ENCODE measurements at regions not wholly inside any gene's neighbourhood (a gene's known extent, or its start where the extent isn't known, plus 50 kb on each side); places are given as distances from the start of the nearest gene placed in this dataset.

GRCh38 chr6:84489598-84489997, 262.2 kb upstream of the CEP162 start:
- H4K20me1 ChIP-seq (ENCODE audit: insufficient read depth): no peaks in the 10 kb centered on the region
- CTCF ChIA-PET: no interaction called here
- H3K27ac ChIP-seq (ENCODE audit: low read depth in 2 of 2, low read length in 1 of 2): no peak overlapping the region
- no peaks in the 10 kb centered on the region for H3K9me3 ChIP-seq
- no peaks in the 10 kb centered on the region for H3K27me3 ChIP-seq (ENCODE audit: insufficient read depth)
- WGBS (ENCODE audit: low lambda C conversion rate): 14% methylated on average over 1 of the region's 1 CpG
- TF ChIP-seq RAD21 (IDR thresholded peaks at IDR 0.05; ENCODE audit: low read length) (no peak), IRF3 (IDR thresholded peaks at IDR 0.05; ENCODE audit: low read depth, low read length) (no peak), RFX5 (IDR thresholded peaks at IDR 0.05; ENCODE audit: low read length) (no peak), MAX (IDR thresholded peaks at IDR 0.05; ENCODE audit: low read depth) (no peak), JUND (IDR thresholded peaks at IDR 0.05) (no peak), CHD2 (IDR thresholded peaks at IDR 0.05; ENCODE audit: low read length, partially characterized antibody) (no peak), REST (IDR thresholded peaks at IDR 0.05; ENCODE audit: low read depth, low read length) (no peak), TEAD4 (IDR thresholded peaks at IDR 0.05; ENCODE audit: borderline replicate concordance, insufficient read depth) (no peak), RXRA (IDR thresholded peaks at IDR 0.05; ENCODE audit: borderline replicate concordance, low read depth) (no peak), USF1 (IDR thresholded peaks at IDR 0.05; ENCODE audit: borderline replicate concordance, low read depth) (no peak), SIN3A (IDR thresholded peaks at IDR 0.05; ENCODE audit: borderline replicate concordance, low read depth, low read length) (no peak), EZH2phosphoT487 (IDR thresholded peaks at IDR 0.05; ENCODE audit: borderline replicate concordance, low read depth) (no peak), GATA2 (CRISPR knock-in tag; IDR thresholded peaks at IDR 0.05) (no peak)
- POLR2A ChIA-PET: no interaction called here
- no peak for DNase-seq
- H3K4me1 ChIP-seq (ENCODE audit: control insufficient read depth in 1 of 2, insufficient read depth in 2 of 2, low read depth in 1 of 2, low read length in 1 of 2): peaks cover 0 to 12% of the 10 kb centered on the region in 2 experiments; a peak in 1 of 4 replicates
- H3F3A ChIP-seq (replicated peaks; ENCODE audit: insufficient read depth): no peaks in the 10 kb centered on the region
- H3K79me2 ChIP-seq (ENCODE audit: insufficient read depth): no peaks in the 10 kb centered on the region
- no peak overlapping the region for H3K9ac ChIP-seq
- H3K9me2 ChIP-seq: no peaks in the 10 kb centered on the region
- no peak overlapping the region for H3K4me2 ChIP-seq
- no peak overlapping the region for H3K4me3 ChIP-seq (ENCODE audit: low read depth in 2 of 2, low read length in 1 of 2)
- no peaks in the 10 kb centered on the region for H3K36me3 ChIP-seq (replicated peaks in 1 of 2; ENCODE audit: control insufficient read depth in 1 of 2, insufficient read depth in 2 of 2, low read length in 1 of 2)
- no peak overlapping the region for H2AFZ ChIP-seq (ENCODE audit: low read depth)
